HG03139 (cell line): ENCODE measurements at regions not wholly inside any gene's neighbourhood (a gene's known extent, or its start where the extent isn't known, plus 50 kb on each side); places are given as distances from the start of the nearest gene placed in this dataset.
"Not testable (repeated sequence)": the region's sequence is repeated elsewhere in the genome, so short reads cannot be mapped to it uniquely, and the experiment has no call there.

Experiments used
- ATAC-seq: cut with Tn5 transposase; IDR thresholded peaks from one replicate; pipeline ENCODE4 v1.9.1; 2021; ENCODE audit not compliant: unreplicated experiment

DNA sequence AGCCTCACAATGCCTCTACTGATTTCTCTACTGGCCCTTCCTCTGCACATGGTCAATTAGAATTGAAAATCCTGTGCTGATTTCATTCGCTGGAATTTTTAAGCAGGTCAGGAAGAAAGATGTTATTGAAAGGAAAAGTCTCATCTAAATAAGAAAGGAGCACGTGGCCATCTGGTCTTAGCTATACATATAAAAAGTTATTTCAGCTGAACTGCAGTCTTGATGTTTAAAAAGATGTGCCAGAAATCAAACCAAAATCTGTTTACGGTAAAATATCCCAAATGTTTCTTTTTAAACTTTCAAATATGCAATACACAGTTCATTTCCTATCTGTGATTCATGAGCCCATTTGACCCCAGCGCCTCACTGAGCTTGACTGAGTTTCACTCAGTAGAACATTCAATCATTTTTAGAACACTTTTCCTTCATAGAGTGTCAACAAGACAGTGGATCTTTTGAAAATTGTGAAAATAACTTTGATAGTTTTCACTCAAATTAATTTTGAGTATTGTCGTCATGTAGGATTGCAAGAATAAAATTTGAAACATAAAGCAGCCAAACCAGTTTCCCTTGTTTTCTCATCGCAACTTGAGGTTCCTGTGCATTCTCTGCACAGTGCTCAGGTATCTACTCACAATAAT lies 293.6 kb downstream of the PTPRC start:
- ATAC-seq: no peak

DNA sequence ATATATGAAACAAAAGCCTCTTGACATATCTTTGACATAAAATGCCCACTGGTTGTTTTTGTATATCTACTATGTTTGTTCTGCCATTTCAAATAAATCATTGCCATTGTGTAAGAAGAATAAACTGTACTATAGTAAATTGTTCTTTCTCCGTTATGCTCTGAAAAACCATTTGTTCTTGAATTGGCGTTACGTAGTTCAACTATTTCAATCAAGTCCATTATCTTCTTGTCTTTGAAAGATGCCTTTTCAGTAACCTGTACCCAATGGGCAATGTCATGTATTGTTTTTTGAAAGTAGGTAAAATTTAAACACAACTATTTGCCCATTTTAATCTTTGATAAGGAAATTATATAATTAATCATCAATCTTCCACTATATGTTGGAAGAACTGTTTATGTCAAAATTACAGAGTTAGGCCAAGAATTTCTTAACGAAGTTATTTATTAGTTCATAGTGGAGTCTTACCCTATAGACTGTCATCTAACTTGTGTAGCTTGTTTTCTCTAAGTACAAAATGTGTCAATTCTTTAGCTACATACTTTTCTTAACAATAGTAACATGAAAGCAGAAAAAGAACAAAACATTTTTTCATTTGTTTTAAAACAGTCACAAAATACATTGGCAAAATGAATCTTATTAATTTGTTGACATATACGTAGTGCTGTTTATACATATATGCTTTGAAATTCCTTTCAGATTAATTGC lies 294.8 kb downstream of the PTPRC start:
- ATAC-seq: no peak

DNA sequence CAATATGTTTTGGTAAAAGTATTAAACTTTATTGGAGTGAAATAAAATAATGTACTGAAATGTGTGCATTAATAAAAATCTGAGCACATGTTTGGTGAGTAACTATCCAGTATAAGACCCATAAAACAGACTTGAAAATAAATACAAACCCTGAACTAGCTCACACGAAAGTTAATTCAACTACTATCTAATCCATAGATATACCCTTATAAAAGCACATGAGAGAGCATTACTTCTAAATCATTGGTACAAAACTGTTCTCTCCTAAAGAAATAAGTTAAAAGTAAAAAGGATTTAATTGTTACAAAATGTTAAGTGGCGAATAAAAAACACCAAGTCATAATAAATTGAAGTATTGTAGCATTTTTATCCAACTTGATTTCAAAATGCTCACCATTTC lies 295.6 kb downstream of the PTPRC start:
- ATAC-seq: no peak

GRCh38 chr1:198934901-198935305 lies 296.1 kb downstream of the PTPRC start:
- no peak for ATAC-seq

DNA sequence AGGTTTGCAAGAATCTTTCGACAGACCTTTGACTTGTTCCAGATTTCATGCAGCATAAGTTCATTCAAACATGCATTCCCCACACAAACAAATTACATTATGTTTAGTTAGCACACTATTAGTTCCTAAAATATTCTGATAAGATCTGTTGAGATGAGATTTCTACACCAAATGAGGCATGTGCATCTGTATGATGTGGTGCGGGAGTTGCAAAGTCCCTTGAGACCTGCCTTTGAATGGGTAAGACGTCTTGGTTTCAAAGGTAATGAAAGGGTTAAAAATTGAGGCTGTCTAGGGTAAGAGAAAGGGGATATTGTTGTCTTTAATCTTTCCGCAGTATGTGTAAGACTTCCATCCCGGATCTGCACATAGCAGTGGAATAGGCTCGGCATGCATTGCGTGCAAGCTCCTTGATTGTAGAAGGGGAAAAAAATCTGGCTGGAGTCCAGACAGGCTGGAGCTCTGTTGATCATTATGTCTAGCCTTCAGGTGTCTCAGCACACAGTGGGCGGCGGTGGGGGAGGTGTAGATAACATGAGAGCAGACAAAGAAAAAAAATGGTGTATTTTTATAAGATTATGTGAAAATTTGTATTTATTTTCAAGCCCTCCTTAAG lies 296.6 kb downstream of the PTPRC start:
- ATAC-seq: peak; percentile 45

DNA sequence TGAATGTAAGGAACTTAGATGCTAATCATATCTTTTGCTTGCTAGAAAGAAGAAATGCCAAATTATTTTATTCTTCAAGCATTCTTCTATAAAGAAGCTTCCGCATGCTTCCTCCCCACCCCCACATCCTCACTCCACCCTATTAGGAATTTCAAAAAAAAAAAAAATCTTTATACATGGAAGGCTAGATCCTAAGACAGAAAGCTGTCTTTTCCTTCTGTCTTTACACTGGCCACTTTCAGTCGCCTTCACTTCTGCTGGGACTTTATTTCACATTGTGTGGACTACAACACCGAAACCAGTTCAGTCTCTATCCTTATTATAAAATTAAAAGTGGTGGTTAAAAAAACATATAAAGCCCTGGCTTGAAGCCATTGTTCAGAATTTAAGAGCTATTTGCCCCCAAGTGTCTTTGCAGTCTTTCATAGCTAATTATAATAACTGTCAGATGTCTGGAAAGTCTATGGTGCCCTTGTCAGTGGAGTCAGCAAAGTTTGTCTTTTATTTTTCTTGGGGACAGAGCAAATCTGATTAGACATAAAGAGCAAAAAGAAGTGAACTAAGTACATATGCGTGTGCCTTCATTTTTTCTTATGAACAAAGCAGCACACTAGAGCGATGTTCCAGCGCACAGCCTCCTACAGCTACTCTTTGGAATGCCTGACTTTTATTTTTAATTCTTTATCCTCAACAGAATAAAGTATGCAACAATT lies 297.7 kb downstream of the PTPRC start:
- ATAC-seq: no peak

- ATAC-seq: peak; percentile 84
Observed at GRCh38 chr1:198937231-198938031, 298.6 kb downstream of the PTPRC start.

DNA sequence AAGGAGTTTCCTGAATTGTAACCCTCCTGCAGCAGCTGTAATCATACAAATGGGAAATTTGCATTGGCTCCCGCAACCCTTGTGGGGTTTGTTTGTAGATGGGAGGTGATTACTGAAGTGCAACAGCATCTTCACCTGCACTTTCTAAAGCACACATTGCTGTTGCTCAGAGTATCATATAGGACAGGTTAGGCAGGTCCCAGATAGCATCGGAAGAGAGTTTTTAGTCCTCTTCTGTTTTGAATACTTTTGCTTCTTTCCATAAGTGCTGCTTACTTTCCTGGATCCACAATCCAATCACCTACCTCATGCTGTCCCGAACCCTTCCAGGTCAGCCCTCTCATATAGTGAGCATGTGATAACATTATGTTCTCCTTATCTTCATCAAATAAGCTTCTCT lies 300.4 kb downstream of the PTPRC start:
- ATAC-seq: no peak

DNA sequence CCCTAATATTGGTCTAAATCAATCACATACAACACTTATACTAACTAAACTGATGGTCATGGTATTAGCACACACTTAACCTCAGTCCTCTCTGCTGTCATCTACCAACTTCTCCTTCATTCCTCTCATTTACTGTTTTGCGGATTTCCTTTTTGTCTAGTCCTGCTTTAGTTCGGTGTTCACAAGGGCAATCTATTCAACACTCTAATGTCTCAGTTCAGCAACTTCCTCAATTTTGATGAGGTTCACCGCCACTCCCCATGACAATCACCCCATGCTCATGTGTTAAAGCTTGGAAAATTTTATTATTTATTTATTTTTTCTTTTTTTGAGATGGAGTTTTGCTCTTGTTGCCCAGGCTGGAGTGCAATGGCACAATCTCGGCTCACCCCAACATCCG lies 301.1 kb downstream of the PTPRC start:
- no peak for ATAC-seq

DNA sequence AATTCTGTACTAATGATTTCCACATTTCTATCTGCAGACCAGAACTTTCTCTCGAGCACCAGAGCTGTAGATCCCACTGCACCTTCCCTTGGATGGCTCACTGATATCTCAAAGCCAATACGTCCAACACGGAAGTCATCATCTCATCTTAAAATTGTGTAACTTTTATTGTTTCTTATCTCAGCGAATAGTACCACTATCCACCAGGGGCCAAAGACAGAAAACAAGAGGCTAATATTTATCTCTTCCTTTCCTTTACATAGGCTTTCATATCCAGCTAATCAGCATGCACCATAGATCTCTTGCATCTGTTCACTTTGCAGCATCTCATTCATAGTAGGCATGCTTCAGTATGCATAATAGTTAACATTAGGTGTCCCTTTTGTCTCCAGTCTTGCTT lies 303.6 kb downstream of the PTPRC start:
- no peak for ATAC-seq

GRCh38 chr1:198943484-198944187 lies 304.8 kb downstream of the PTPRC start:
- ATAC-seq: no peak

GRCh38 chr1:198947456-198947855 lies 308.6 kb downstream of the PTPRC start:
- ATAC-seq: no peak

DNA sequence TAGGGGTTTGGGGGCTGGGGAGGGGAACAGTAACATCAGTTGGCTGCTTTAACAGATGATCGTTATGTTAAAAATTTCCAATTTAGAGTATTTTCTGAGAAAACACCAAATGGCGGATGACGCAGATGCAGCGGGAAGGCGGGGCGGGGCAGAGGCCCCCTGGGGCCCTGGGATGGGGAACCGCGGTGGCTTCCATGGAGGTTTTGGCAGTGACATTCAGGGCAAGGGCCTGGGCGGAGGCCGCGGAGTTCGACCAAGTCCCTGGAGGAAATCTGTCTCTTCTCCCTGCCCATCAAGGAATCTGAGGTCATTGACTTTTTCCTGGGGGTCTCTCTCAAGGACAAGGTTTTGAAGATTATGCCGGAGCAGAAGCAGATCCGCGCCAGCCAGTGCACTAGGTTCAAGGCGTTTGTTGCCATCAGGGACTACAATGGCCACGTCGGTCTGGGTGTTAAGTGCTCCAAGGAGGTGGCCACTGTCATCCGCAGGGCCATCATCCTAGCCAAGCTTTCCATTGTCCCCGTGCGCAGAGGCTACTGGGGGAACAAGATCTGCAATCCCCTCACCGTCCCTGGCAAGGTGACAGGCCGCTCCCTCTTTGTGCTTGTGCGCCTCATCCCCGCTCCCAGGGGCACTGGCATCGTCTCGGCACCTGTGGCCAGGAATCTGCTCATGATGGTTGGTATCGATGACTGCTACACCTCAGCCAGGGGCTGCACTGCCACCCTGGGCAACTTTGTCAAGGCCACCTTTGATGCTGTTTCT lies 310.2 kb downstream of the PTPRC start:
- ATAC-seq: no peak

- ATAC-seq: no peak
Observed at GRCh38 chr1:198950036-198950435, 311.2 kb downstream of the PTPRC start.

- ATAC-seq: no peak
Observed at GRCh38 chr1:198955085-198955484, 316.2 kb downstream of the PTPRC start.

DNA sequence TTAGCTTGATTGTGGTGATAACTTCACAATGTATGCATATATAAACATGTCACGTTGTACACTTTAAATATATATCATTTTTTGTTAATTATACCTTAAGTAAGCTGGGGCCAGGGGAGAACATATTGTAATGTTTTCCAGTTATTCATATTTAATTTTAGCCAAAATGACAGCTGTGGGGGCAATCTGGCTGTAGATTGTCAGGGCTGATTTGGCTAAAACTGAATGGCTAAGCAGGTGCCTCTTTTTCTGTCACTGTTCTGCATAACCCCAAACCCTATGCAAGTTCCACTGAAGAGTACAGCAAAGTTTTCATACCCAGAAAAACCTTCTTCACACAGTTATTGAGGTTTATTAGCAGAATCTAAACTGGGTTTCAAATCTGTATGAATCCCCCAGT lies 318.2 kb downstream of the PTPRC start:
- ATAC-seq: no peak

DNA sequence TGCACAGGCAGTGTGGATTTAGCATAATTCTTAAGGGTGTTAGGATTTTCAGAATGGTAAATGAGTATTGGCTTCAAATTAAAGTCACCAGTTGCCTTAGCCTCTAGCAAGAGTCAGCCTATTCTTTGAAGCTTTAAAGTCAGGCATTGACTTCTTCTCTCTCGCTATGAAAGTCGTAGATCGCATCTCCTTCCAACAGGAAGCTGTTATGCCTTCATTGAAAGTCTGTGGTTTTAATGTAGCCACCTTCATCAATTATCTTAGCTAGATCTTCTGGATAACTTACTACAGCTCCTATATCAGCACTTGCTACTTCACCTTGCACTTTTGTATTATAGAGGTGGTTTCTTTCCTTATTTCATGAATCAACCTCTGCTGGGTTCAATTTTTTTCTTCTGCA lies 320.2 kb downstream of the PTPRC start:
- ATAC-seq: no peak

- no peak for ATAC-seq
Observed at GRCh38 chr1:198959676-198960075, 320.8 kb downstream of the PTPRC start.

DNA sequence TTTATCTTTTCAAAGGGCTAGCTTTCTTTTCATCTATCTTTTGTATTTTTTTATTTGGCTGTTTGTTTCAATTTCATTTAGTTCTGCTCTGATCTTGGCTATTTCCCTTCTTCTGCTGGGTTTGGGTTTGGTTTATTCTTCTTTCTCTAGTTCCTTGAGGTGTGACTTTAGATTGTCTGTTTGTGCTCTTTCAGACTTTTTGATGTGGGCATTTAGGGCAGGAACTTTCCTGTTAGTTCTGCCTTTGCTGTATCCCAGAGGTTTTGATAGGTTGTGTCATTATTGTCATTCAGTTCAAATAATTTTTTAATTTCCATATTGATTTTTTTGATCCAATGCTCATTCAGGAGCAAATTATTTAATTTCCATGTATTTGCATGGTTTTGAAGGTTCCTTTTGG lies 325.0 kb downstream of the PTPRC start:
- not testable (repeated sequence) for ATAC-seq

DNA sequence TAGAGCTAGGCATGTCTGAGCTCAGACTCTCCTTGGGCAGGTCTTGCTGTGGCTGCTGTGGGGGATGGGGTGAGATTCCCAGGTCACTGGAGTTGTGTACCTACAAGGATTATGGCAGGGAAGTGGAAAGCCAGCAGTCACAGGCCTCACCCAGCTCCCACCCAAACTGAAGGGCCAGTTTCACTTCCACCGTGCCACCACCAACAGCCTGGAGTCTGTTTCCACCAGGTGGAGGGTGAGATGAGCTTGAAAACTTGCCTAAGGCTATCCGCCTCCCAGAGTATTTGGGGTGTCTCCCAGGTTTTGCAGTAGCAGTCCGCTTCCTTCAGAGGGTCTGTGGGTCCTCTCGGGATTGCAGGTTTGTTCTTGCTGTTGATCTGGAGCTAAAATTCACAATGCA lies 327.7 kb downstream of the PTPRC start:
- no peak for ATAC-seq
